ENCODE measurements at regions not wholly inside any gene's neighbourhood (a gene's known extent, or its start where the extent isn't known, plus 50 kb on each side); places are given as distances from the start of the nearest gene placed in this dataset.

GRCh38 chrX:104335756-104336155, 81.0 kb upstream of the ESX1 start:
- no peak overlapping the region for H2BK15ac ChIP-seq (ENCODE audit: low read depth, low read length)
- no peak overlapping the region for H2AK5ac ChIP-seq (ENCODE audit: low read depth, low read length)
- H3K4me3 ChIP-seq (ENCODE audit: insufficient read depth, low read depth, low read length): no peak overlapping the region
- no peak overlapping the region for H3K9ac ChIP-seq (ENCODE audit: low read depth, low read length)
- no peak overlapping the region for H4K91ac ChIP-seq (ENCODE audit: insufficient read depth, low read depth, low read length)
- H3K18ac ChIP-seq (ENCODE audit: low read depth, low read length): no peak overlapping the region
- no peaks in the 10 kb centered on the region for H3K4me1 ChIP-seq (ENCODE audit: control insufficient read depth, insufficient read depth, low read length)
- H2AFZ ChIP-seq (replicated peaks; ENCODE audit: low read length, poor library complexity): no peak overlapping the region
- H2BK5ac ChIP-seq (ENCODE audit: low read depth, low read length, poor library complexity, severe bottlenecking): peak overlapping the region; percentile 15
- POLR2A ChIA-PET (ENCODE audit: unreplicated experiment): no interaction called here
- TF ChIP-seq ELK1 (IDR thresholded peaks at IDR 0.05; ENCODE audit: borderline replicate concordance, low read depth, low read length) (no peak), FOS (IDR thresholded peaks at IDR 0.05; ENCODE audit: low read depth, low read length) (0 out of 2 replicates have a peak, but pooled peaks have one; percentile 66), CEBPB (IDR thresholded peaks at IDR 0.05; ENCODE audit: low read depth, low read length) (peak; percentile 68; the same call in 1 of the 2 replicates), CTCF (conservative IDR thresholded peaks at IDR 0.05; ENCODE audit: low read depth, low read length) (no peak), BHLHE40 (IDR thresholded peaks at IDR 0.05; ENCODE audit: low read depth, low read length) (peak; percentile 73; the same call in 1 of the 2 replicates)
- no peaks in the 10 kb centered on the region for H4K20me1 ChIP-seq (ENCODE audit: insufficient read depth, low read length)
- dilution Hi-C loops (cut with HindIII; ENCODE audit: low sequenced_read_pairs, unreplicated experiment): no loop called here
- H2BK20ac ChIP-seq (ENCODE audit: low read depth, low read length): no peak overlapping the region
- H2BK120ac ChIP-seq (ENCODE audit: low read depth, low read length): no peak overlapping the region
- no peak overlapping the region for H4K5ac ChIP-seq (ENCODE audit: low read depth, low read length)
- in situ Hi-C loops (cut with MboI; ENCODE audit: low sequenced_read_pairs): no loop called here
- H3K79me1 ChIP-seq (ENCODE audit: low read depth in 1 of 2, low read length in 2 of 2): no peaks in the 10 kb centered on the region
- peak; percentile 72 for ATAC-seq (ENCODE audit: low read depth)
- H2AK9ac ChIP-seq (replicated peaks; ENCODE audit: low read depth, low read length, poor library complexity): no peak overlapping the region
- no peak overlapping the region for H3K14ac ChIP-seq (replicated peaks; ENCODE audit: low read depth, low read length)
- no CpG with 5 or more reads among the region's 3 CpGs for WGBS, 2 experiments (ENCODE audit: extremely low coverage in 2 of 2, insufficient read length in 1 of 2)
- H3K27me3 ChIP-seq (ENCODE audit: control insufficient read depth, insufficient read depth, low read length): peaks cover under 1% of the 10 kb centered on the region; the same call in 1 of the 2 replicates
- CTCF ChIA-PET: interaction anchor here (0.5 kb wide), 1 partner anchor 147 kb away, joined by 3 read pairs; no protein-coding TSS in a partner anchor
- no peak overlapping the region for H3K56ac ChIP-seq (ENCODE audit: extremely low read depth, insufficient read depth, low read length)
- peak overlapping the region in 1 of 2 experiments; percentile 27; a peak in 1 of 4 replicates for H4K8ac ChIP-seq (ENCODE audit: low read depth in 2 of 2, low read length in 2 of 2)
- intact Hi-C loops (cut with micrococcal nuclease): no loop called here
- H3K27ac ChIP-seq (ENCODE audit: insufficient read depth, low read length): no peak overlapping the region
- peak; percentile 90 for DNase-seq
- no peak overlapping the region for H3K4ac ChIP-seq (ENCODE audit: low read depth, low read length)
- H3K4me2 ChIP-seq (ENCODE audit: low read depth, low read length): no peak overlapping the region
- H3K9me1 ChIP-seq (ENCODE audit: insufficient read depth, low read length): no peaks in the 10 kb centered on the region; the same call in 1 of the 2 replicates
- no peak overlapping the region for H3K23ac ChIP-seq (ENCODE audit: low read depth, low read length)
- no peaks in the 10 kb centered on the region for H3K36me3 ChIP-seq (ENCODE audit: control insufficient read depth, insufficient read depth, low read length)
- no peaks in the 10 kb centered on the region for H3K9me3 ChIP-seq (ENCODE audit: control insufficient read depth, insufficient read depth, low read length)
- BruUV-seq (replicated peaks): no TSS peak

Data from IMR-90 (cell line).